Activated naive CD8-positive, alpha-beta T cell (primary cell): ENCODE measurements at regions not wholly inside any gene's neighbourhood (a gene's known extent, or its start where the extent isn't known, plus 50 kb on each side); places are given as distances from the start of the nearest gene placed in this dataset.

Experiments used
- H3K27ac Mint-ChIP-seq: one replicate; pipeline ENCODE4 v1.8.0; 2021; ENCODE audit warnings: mixed read lengths
- H3K27me3 Mint-ChIP-seq: one replicate; pipeline ENCODE4 v1.8.0; 2021; ENCODE audit warnings: mixed read lengths
- H3K36me3 Mint-ChIP-seq: one replicate; pipeline ENCODE4 v1.8.0; 2021; ENCODE audit warnings: mixed read lengths
- H3K4me1 Mint-ChIP-seq: one replicate; pipeline ENCODE4 v1.8.0; 2021; ENCODE audit warnings: low read depth, mixed read lengths
- H3K4me3 Mint-ChIP-seq: one replicate; pipeline ENCODE4 v1.8.0; 2021; ENCODE audit warnings: mild to moderate bottlenecking, mixed read lengths
- H3K9me3 Mint-ChIP-seq: one replicate; pipeline ENCODE4 v1.8.0; 2021; ENCODE audit warnings: low read depth, mixed read lengths

- H3K27me3 Mint-ChIP-seq, result peaks cover 18% of the 10 kb centered on the region
These were observed 149.9 kb upstream of the RBBP8 start for GRCh38 chr18:22783245-22783644.

GRCh38 chr18:22783662-22784076 lies 149.5 kb upstream of the RBBP8 start:
- no peak overlapping the region for H3K27ac Mint-ChIP-seq
- no peaks in the 10 kb centered on the region for H3K9me3 Mint-ChIP-seq
- no peaks in the 10 kb centered on the region for H3K4me1 Mint-ChIP-seq
- H3K36me3 Mint-ChIP-seq, result no peaks in the 10 kb centered on the region
- peaks cover 18% of the 10 kb centered on the region for H3K27me3 Mint-ChIP-seq
- no peak overlapping the region for H3K4me3 Mint-ChIP-seq

More at GRCh38 chr18:22783245-22783644, 149.9 kb upstream of the RBBP8 start:
- Mint-ChIP-seq H3K4me3 (no peak overlapping the region), H3K4me1 (no peaks in the 10 kb centered on the region), H3K27ac (no peak overlapping the region), H3K36me3 (no peaks in the 10 kb centered on the region), H3K9me3 (no peaks in the 10 kb centered on the region)

- H3K27me3 Mint-ChIP-seq, result peaks cover 21% of the 10 kb centered on the region
- H3K27ac Mint-ChIP-seq, result no peak overlapping the region
- H3K9me3 Mint-ChIP-seq, result no peaks in the 10 kb centered on the region
- no peaks in the 10 kb centered on the region for H3K4me1 Mint-ChIP-seq
- H3K36me3 Mint-ChIP-seq, result no peaks in the 10 kb centered on the region
- no peak overlapping the region for H3K4me3 Mint-ChIP-seq
These were observed 144.1 kb upstream of the RBBP8 start for GRCh38 chr18:22789052-22789451.

- no peaks in the 10 kb centered on the region for H3K36me3 Mint-ChIP-seq
- no peaks in the 10 kb centered on the region for H3K4me1 Mint-ChIP-seq
- no peaks in the 10 kb centered on the region for H3K9me3 Mint-ChIP-seq
- H3K4me3 Mint-ChIP-seq, result no peak overlapping the region
- H3K27ac Mint-ChIP-seq, result no peak overlapping the region
- H3K27me3 Mint-ChIP-seq, result peaks cover 18% of the 10 kb centered on the region
These were observed 143.5 kb upstream of the RBBP8 start for GRCh38 chr18:22789600-22789999.

GRCh38 chr18:22790545-22791309 lies 142.4 kb upstream of the RBBP8 start:
- peaks cover 15% of the 10 kb centered on the region for H3K27me3 Mint-ChIP-seq
- no peaks in the 10 kb centered on the region for H3K4me1 Mint-ChIP-seq
- no peak overlapping the region for H3K27ac Mint-ChIP-seq
- H3K9me3 Mint-ChIP-seq, result no peaks in the 10 kb centered on the region
- no peaks in the 10 kb centered on the region for H3K36me3 Mint-ChIP-seq
- no peak overlapping the region for H3K4me3 Mint-ChIP-seq

GRCh38 chr18:22791310-22791610 lies 141.9 kb upstream of the RBBP8 start:
- Mint-ChIP-seq H3K27ac (no peak overlapping the region), H3K9me3 (no peaks in the 10 kb centered on the region), H3K4me3 (no peak overlapping the region), H3K4me1 (no peaks in the 10 kb centered on the region), H3K36me3 (no peaks in the 10 kb centered on the region), H3K27me3 (peaks cover 12% of the 10 kb centered on the region)

- Mint-ChIP-seq H3K4me1 (no peaks in the 10 kb centered on the region), H3K27ac (no peak overlapping the region), H3K9me3 (no peaks in the 10 kb centered on the region)
These were observed 137.0 kb upstream of the RBBP8 start for GRCh38 chr18:22796113-22796512.

GRCh38 chr18:22800551-22800951 lies 132.6 kb upstream of the RBBP8 start:
- H3K4me3 Mint-ChIP-seq, result no peak overlapping the region
- no peaks in the 10 kb centered on the region for H3K36me3 Mint-ChIP-seq
- H3K27me3 Mint-ChIP-seq, result peaks cover 5% of the 10 kb centered on the region
- no peak overlapping the region for H3K27ac Mint-ChIP-seq
- H3K9me3 Mint-ChIP-seq, result no peaks in the 10 kb centered on the region
- H3K4me1 Mint-ChIP-seq, result no peaks in the 10 kb centered on the region

More at GRCh38 chr18:22796113-22796512, 137.0 kb upstream of the RBBP8 start:
- Mint-ChIP-seq H3K27me3 (peaks cover 6% of the 10 kb centered on the region), H3K36me3 (no peaks in the 10 kb centered on the region), H3K4me3 (no peak overlapping the region)

GRCh38 chr18:22813648-22814328 lies 119.3 kb upstream of the RBBP8 start:
- Mint-ChIP-seq H3K27me3 (peaks cover 11% of the 10 kb centered on the region), H3K27ac (no peak overlapping the region), H3K9me3 (no peaks in the 10 kb centered on the region), H3K4me3 (no peak overlapping the region), H3K4me1 (no peaks in the 10 kb centered on the region), H3K36me3 (no peaks in the 10 kb centered on the region)

- Mint-ChIP-seq H3K27me3 (peaks cover 11% of the 10 kb centered on the region), H3K36me3 (no peaks in the 10 kb centered on the region), H3K4me1 (no peaks in the 10 kb centered on the region), H3K4me3 (no peak overlapping the region), H3K27ac (no peak overlapping the region), H3K9me3 (no peaks in the 10 kb centered on the region)
These were observed 118.8 kb upstream of the RBBP8 start for GRCh38 chr18:22814329-22814703.

- H3K4me3 Mint-ChIP-seq, result no peak overlapping the region
- peaks cover 11% of the 10 kb centered on the region for H3K27me3 Mint-ChIP-seq
- H3K36me3 Mint-ChIP-seq, result no peaks in the 10 kb centered on the region
- no peaks in the 10 kb centered on the region for H3K4me1 Mint-ChIP-seq
- H3K9me3 Mint-ChIP-seq, result no peaks in the 10 kb centered on the region
- H3K27ac Mint-ChIP-seq, result no peak overlapping the region
These were observed 116.6 kb upstream of the RBBP8 start for GRCh38 chr18:22816266-22817176.

GRCh38 chr18:22817844-22818243 lies 115.3 kb upstream of the RBBP8 start:
- Mint-ChIP-seq H3K36me3 (no peaks in the 10 kb centered on the region), H3K27me3 (peaks cover 3% of the 10 kb centered on the region), H3K27ac (no peak overlapping the region), H3K9me3 (no peaks in the 10 kb centered on the region), H3K4me3 (no peak overlapping the region), H3K4me1 (no peaks in the 10 kb centered on the region)

- H3K4me1 Mint-ChIP-seq, result no peaks in the 10 kb centered on the region
- no peak overlapping the region for H3K4me3 Mint-ChIP-seq
- H3K9me3 Mint-ChIP-seq, result no peaks in the 10 kb centered on the region
- H3K36me3 Mint-ChIP-seq, result no peaks in the 10 kb centered on the region
- peaks cover 3% of the 10 kb centered on the region for H3K27me3 Mint-ChIP-seq
- H3K27ac Mint-ChIP-seq, result no peak overlapping the region
These were observed 111.1 kb upstream of the RBBP8 start for GRCh38 chr18:22822024-22822423.

- no peak overlapping the region for H3K27ac Mint-ChIP-seq
- H3K4me3 Mint-ChIP-seq, result no peak overlapping the region
- H3K36me3 Mint-ChIP-seq, result no peaks in the 10 kb centered on the region
- no peaks in the 10 kb centered on the region for H3K9me3 Mint-ChIP-seq
- H3K4me1 Mint-ChIP-seq, result no peaks in the 10 kb centered on the region
- H3K27me3 Mint-ChIP-seq, result peaks cover 6% of the 10 kb centered on the region
These were observed 110.2 kb upstream of the RBBP8 start for GRCh38 chr18:22822841-22823508.

GRCh38 chr18:22826726-22827125 lies 106.4 kb upstream of the RBBP8 start:
- Mint-ChIP-seq H3K9me3 (no peaks in the 10 kb centered on the region), H3K4me1 (no peaks in the 10 kb centered on the region), H3K4me3 (no peak overlapping the region), H3K27me3 (peaks cover 11% of the 10 kb centered on the region), H3K27ac (no peak overlapping the region), H3K36me3 (no peaks in the 10 kb centered on the region)
